Breast epithelium (tissue), 4 donors: ENCODE measurements at regions not wholly inside any gene's neighbourhood (a gene's known extent, or its start where the extent isn't known, plus 50 kb on each side); places are given as distances from the start of the nearest gene placed in this dataset.

Source experiments
- DNase-seq, 2 donors: peaks; one replicate each; pipeline ENCODE4 v3.0.0-alpha.2; 2019; ENCODE audit warnings: low spot score in 2 of 2
- H3K27ac ChIP-seq, 2 donors: fragments of 200-600 bp; sonication (generic) in 1 of 2; one replicate each; pipeline ENCODE4 v1.5.1; 2016 to 2019; ENCODE audit warnings: mild to moderate bottlenecking in 1 of 2
- H3K27me3 ChIP-seq, 2 donors: fragments of 200-600 bp; sonication (generic) in 1 of 2; one replicate each; pipeline versions ENCODE4 v1.5.1 to v1.6.0; 2017 to 2019; ENCODE audit warnings: control low read depth in 1 of 2, mild to moderate bottlenecking in 1 of 2
- H3K36me3 ChIP-seq: fragments of 200-600 bp; one replicate; pipeline ENCODE4 v1.5.1; 2019
- H3K4me1 ChIP-seq, 2 donors: fragments of 200-600 bp; sonication (generic); one replicate each; pipeline ENCODE4 v1.5.1; 2016 to 2019; ENCODE audit warnings: control low read depth in 1 of 2
- H3K4me3 ChIP-seq, 3 donors: fragments of 200-600 bp; sonication (generic); 1 replicate in 2 of 3; 2 replicates in 1 of 3; pipeline ENCODE4 v1.5.1; 2016 to 2019; ENCODE audit warnings: mild to moderate bottlenecking in 3 of 3, moderate library complexity in 2 of 3
- H3K9me3 ChIP-seq, 2 donors: fragments of 200-600 bp; sonication (generic) in 1 of 2; one replicate each; pipeline ENCODE4 v1.5.1; 2016 to 2019; ENCODE audit warnings: control low read depth in 1 of 2
- CTCF ChIP-seq, 3 donors: fragments of 450-650 bp; IDR thresholded peaks; one replicate each; pipeline ENCODE4 v1.5.1; 2016 to 2017; ENCODE audit warnings: antibody characterized with exemption in 3 of 3, mild to moderate bottlenecking in 3 of 3, moderate library complexity in 3 of 3
- POLR2A ChIP-seq: fragments of 450-650 bp; IDR thresholded peaks from one replicate; pipeline ENCODE4 v1.6.1; 2016; ENCODE audit warnings: antibody characterized with exemption, mild to moderate bottlenecking, moderate library complexity
- POLR2AphosphoS5 ChIP-seq, 3 donors: sonication (generic); formaldehyde crosslinking; IDR thresholded peaks; one replicate each; pipeline ENCODE4 v1.6.1; 2017; ENCODE audit warnings: antibody characterized with exemption in 3 of 3
- intact Hi-C: fragments of 100-400 bp; cut with DNase I; formaldehyde crosslinking; loops from one replicate; pipeline ENCODE4 v1.15.1; 2023; ENCODE audit warnings: low total_unique reads

GRCh38 chr6:66937180-66937579 is 1230.2 kb upstream of the EYS start:
- no peaks in the 10 kb centered on the region for H3K27me3 ChIP-seq
- H3K36me3 ChIP-seq, result no peaks in the 10 kb centered on the region
- intact Hi-C loops, result loop anchor here (5.0 kb wide), 1 partner anchor 1280 kb away; no protein-coding TSS in a partner anchor
- TF ChIP-seq POLR2A (no peak), POLR2AphosphoS5 (IDR thresholded peaks at IDR 0.05) (no peak), CTCF (IDR thresholded peaks at IDR 0.05) (no peak)
- H3K27ac ChIP-seq, result no peak overlapping the region
- no peaks in the 10 kb centered on the region for H3K4me1 ChIP-seq
- no peak for DNase-seq
- H3K9me3 ChIP-seq, result peaks cover 0 to 7% of the 10 kb centered on the region in 2 donors
- no peak overlapping the region for H3K4me3 ChIP-seq

- H3K9me3 ChIP-seq, result peaks cover 0 to 7% of the 10 kb centered on the region in 2 donors
- DNase-seq, result no peak
- no peak for TF ChIP-seq POLR2AphosphoS5 (IDR thresholded peaks at IDR 0.05)
- TF ChIP-seq POLR2A, result no peak
- no peak for TF ChIP-seq CTCF (IDR thresholded peaks at IDR 0.05)
- H3K27me3 ChIP-seq, result no peaks in the 10 kb centered on the region
- no peak overlapping the region for H3K27ac ChIP-seq
- H3K4me3 ChIP-seq, result no peak overlapping the region
- intact Hi-C loops, result loop anchor here (5.0 kb wide), 1 partner anchor 1282 kb away; no protein-coding TSS in a partner anchor
- no peaks in the 10 kb centered on the region for H3K4me1 ChIP-seq
- no peaks in the 10 kb centered on the region for H3K36me3 ChIP-seq
Observed at GRCh38 chr6:66935612-66936011, 1228.6 kb upstream of the EYS start.

- intact Hi-C loops, result no loop called here
- H3K4me1 ChIP-seq, result no peaks in the 10 kb centered on the region
- H3K27ac ChIP-seq, result no peak overlapping the region
- no peak for DNase-seq
- no peaks in the 10 kb centered on the region for H3K27me3 ChIP-seq
- no peak overlapping the region for H3K4me3 ChIP-seq
- no peaks in the 10 kb centered on the region for H3K36me3 ChIP-seq
- TF ChIP-seq CTCF (IDR thresholded peaks at IDR 0.05) (no peak), POLR2A (no peak), POLR2AphosphoS5 (IDR thresholded peaks at IDR 0.05) (no peak)
- H3K9me3 ChIP-seq, result peaks cover 0 to 13% of the 10 kb centered on the region in 2 donors
Observed at GRCh38 chr6:66931787-66932186, 1224.8 kb upstream of the EYS start.

- no peaks in the 10 kb centered on the region for H3K36me3 ChIP-seq
- no peak overlapping the region for H3K4me3 ChIP-seq
- intact Hi-C loops, result no loop called here
- peaks cover 6 to 17% of the 10 kb centered on the region in 2 donors for H3K9me3 ChIP-seq
- H3K27ac ChIP-seq, result no peak overlapping the region
- DNase-seq, result no peak
- H3K27me3 ChIP-seq, result no peaks in the 10 kb centered on the region
- no peaks in the 10 kb centered on the region for H3K4me1 ChIP-seq
- no peak for TF ChIP-seq CTCF (IDR thresholded peaks at IDR 0.05)
- TF ChIP-seq POLR2A, result no peak
- TF ChIP-seq POLR2AphosphoS5 (IDR thresholded peaks at IDR 0.05), result no peak
Observed at GRCh38 chr6:66930559-66931290, 1223.7 kb upstream of the EYS start.

GRCh38 chr6:66926060-66926459 is 1219.0 kb upstream of the EYS start:
- Histone ChIP-seq H3K9me3 (peaks cover 16 to 36% of the 10 kb centered on the region in 2 donors), H3K4me1 (no peaks in the 10 kb centered on the region), H3K4me3 (no peak overlapping the region), H3K36me3 (no peaks in the 10 kb centered on the region), H3K27ac (no peak overlapping the region), H3K27me3 (no peaks in the 10 kb centered on the region)
- TF ChIP-seq POLR2AphosphoS5 (IDR thresholded peaks at IDR 0.05), result no peak
- TF ChIP-seq CTCF (IDR thresholded peaks at IDR 0.05), result no peak
- TF ChIP-seq POLR2A, result no peak
- no peak for DNase-seq
- intact Hi-C loops, result no loop called here
